ENCODE measurements at regions not wholly inside any gene's neighbourhood (a gene's known extent, or its start where the extent isn't known, plus 50 kb on each side); places are given as distances from the start of the nearest gene placed in this dataset.

DNA sequence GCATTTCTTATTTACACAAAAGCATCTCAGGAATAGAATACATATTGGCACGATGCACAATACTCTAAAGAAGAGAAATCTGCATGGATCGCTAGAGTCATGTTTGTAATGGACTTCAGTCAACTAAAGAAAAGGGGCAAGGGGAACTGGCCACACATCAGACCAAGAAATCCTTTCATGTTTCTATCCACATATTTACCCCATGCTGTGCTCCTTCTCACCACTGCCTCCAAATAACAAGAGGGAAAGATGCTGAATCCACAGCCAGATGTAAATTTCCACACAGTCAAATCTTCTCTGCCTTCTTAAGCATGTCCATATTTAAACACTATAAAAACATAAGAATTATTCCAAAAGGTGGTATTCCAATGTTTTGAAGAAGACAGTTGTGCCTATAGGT is 67.6 kb downstream of the COX18 start:
- no peak overlapping the region for H3K4me3 Mint-ChIP-seq
- H3K9me3 Mint-ChIP-seq = no peaks in the 10 kb centered on the region
- no peaks in the 10 kb centered on the region for H3K27me3 Mint-ChIP-seq (ENCODE audit: low read depth)
- no peaks in the 10 kb centered on the region for H3K36me3 Mint-ChIP-seq (ENCODE audit: low read depth)
- no peak overlapping the region for H3K27ac Mint-ChIP-seq
- no peaks in the 10 kb centered on the region for H3K4me1 Mint-ChIP-seq (ENCODE audit: low read depth)

DNA sequence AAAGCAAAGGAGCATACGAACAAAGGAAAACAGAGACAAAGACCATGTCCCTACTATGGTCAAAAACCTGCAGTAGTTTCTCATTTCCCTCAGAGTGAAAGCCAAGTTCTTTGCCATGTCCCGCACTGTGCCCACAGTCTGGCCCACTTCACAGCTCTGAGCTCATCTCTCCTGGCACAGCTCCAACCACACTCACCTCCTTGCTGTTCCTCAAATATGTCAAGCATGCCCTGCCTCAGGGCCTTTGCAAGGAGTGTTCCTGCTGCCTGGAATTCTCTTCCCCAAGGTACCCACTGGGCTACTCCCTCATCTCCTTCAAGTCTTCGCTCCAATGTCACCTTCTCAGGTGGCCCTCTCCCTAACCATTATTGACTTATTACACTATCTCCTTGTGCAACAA is 72.1 kb downstream of the COX18 start:
- H3K36me3 Mint-ChIP-seq (ENCODE audit: low read depth) = no peaks in the 10 kb centered on the region
- no peaks in the 10 kb centered on the region for H3K4me1 Mint-ChIP-seq (ENCODE audit: low read depth)
- no peaks in the 10 kb centered on the region for H3K27me3 Mint-ChIP-seq (ENCODE audit: low read depth)
- H3K27ac Mint-ChIP-seq = no peak overlapping the region
- no peak overlapping the region for H3K4me3 Mint-ChIP-seq
- no peaks in the 10 kb centered on the region for H3K9me3 Mint-ChIP-seq

DNA sequence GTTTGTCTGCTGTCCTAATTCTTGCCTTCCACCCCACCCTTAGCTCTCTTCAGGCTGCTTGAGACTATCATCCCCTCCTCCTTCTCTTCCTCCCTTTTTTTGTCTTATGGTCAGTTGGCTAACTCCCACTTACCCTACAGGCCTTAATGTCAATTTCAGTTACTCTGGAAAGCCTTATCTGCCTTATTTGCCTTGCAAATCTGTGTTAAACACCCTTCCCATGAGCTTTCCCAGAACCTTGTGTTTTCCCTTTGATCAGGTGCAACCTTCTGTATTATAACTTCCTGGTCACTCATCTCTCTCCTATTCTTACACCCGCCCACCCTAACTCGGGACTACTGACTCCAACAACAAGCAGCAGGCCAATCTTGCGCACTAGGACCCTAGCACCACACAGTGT is 74.8 kb downstream of the COX18 start:
- no peak overlapping the region for H3K27ac Mint-ChIP-seq
- H3K4me3 Mint-ChIP-seq = no peak overlapping the region
- no peaks in the 10 kb centered on the region for H3K9me3 Mint-ChIP-seq
- H3K27me3 Mint-ChIP-seq (ENCODE audit: low read depth) = peaks cover 8% of the 10 kb centered on the region
- no peaks in the 10 kb centered on the region for H3K4me1 Mint-ChIP-seq (ENCODE audit: low read depth)
- H3K36me3 Mint-ChIP-seq (ENCODE audit: low read depth) = no peaks in the 10 kb centered on the region

DNA sequence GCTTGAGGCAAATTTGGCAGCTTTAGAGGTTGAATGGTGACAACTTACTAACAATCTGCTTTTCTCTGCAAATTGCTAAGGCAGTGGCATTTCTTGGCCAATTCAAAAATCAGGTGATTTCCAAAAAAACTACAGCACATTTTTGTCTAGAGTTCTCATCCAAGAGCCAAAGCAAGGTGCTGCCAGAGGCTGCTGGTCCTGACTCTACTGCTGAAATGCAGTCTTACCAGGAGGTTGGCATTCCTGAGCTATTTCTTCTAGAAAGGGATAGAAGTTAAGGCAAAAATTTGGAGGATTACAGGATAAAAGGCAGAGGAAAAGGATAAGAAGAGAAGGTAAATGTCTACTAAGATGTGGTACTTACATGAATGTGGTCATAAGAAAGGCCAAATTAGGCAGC is 75.6 kb downstream of the COX18 start:
- Mint-ChIP-seq H3K36me3 (ENCODE audit: low read depth) (no peaks in the 10 kb centered on the region), H3K4me1 (ENCODE audit: low read depth) (no peaks in the 10 kb centered on the region), H3K27me3 (ENCODE audit: low read depth) (peaks cover 8% of the 10 kb centered on the region), H3K27ac (no peak overlapping the region), H3K9me3 (no peaks in the 10 kb centered on the region), H3K4me3 (no peak overlapping the region)

DNA sequence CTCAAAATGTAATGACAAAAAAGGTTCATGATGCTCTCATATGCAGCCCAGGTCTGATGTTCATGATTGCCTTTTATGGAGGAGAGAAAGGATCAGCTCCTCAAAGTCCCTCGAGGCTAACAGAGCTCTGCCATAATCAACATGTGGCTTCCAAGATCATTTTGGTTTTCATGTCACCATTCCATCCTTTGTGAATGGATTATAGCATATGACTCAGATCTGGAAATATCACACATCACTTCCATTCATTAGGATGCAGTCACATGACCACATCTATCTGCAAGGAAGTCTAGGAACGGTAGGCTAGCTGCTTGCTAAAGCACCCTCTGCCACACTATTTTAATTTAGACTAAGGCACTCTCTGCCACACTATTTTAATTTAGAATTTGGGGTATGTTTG is 77.6 kb downstream of the COX18 start:
- H3K27ac Mint-ChIP-seq = no peak overlapping the region
- peaks cover 8% of the 10 kb centered on the region for H3K27me3 Mint-ChIP-seq (ENCODE audit: low read depth)
- H3K36me3 Mint-ChIP-seq (ENCODE audit: low read depth) = no peaks in the 10 kb centered on the region
- H3K4me3 Mint-ChIP-seq = no peak overlapping the region
- no peaks in the 10 kb centered on the region for H3K9me3 Mint-ChIP-seq
- no peaks in the 10 kb centered on the region for H3K4me1 Mint-ChIP-seq (ENCODE audit: low read depth)

DNA sequence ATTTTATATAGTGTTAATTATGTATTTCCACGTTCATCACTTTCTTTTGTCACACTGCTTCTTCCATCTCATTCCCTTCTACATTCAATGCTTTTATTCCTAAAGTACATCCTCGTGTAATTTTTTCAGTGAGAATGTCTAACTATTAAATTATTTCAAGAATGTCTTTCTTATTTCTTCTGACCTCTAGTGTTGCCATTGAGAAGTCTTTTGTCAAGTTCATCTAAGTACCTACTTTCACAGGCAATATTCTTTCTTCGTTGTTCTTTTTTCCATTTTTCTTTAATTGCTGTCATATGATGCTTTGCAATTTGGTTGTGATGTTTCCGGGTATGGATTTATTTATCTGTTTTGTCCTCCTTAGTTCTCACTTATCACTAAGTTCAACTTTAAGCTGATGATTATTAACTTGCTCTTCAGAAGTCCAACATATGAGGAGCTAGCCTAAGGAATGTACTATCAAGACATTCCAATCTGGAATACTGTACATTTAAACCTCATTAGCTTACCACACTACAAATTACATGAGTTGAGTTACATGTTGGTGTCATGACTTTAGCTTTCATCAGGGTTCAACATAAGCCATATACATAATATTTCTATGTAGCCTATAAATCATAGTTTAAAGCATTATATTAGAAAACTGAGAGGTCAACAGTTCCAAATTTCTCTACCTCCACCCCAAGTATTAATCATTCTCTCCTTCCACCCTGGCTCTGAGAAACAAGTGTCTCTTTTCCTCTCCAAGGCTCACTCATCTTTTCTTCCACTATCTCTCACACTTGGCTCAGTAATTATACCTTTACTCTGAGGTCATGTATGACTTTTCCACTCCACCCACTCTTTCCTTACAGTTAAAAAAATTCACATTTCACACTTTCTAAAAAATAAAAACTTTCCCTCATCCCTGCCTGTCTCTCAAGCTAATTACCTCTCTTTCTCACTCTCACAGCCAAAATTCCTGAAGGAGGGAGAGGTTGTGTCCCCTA is 81.5 kb downstream of the COX18 start:
- no peak overlapping the region for H3K27ac Mint-ChIP-seq
- no peaks in the 10 kb centered on the region for H3K9me3 Mint-ChIP-seq
- no peaks in the 10 kb centered on the region for H3K4me1 Mint-ChIP-seq (ENCODE audit: low read depth)
- H3K4me3 Mint-ChIP-seq = no peak overlapping the region
- no peaks in the 10 kb centered on the region for H3K36me3 Mint-ChIP-seq (ENCODE audit: low read depth)
- H3K27me3 Mint-ChIP-seq (ENCODE audit: low read depth) = peaks cover 8% of the 10 kb centered on the region

DNA sequence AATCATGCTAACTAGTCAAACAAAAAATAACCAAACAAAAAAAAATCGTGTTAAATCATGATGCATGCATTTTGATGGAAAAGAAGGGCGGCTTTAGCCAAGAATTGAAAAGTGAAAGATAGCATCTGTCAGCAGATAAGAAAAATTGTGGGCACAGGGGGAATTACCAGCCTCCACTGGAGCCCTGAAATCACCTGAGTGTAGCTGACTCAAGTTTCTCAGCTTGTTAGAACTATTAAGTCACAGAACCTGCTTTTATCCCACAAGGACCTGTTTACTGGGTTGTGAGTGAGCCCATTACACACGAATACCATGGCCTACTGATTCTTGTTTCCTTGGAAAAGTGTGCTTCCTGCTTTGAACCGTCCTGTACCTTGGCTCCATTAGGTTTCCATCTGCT is 85.2 kb downstream of the COX18 start:
- no peaks in the 10 kb centered on the region for H3K36me3 Mint-ChIP-seq (ENCODE audit: low read depth)

DNA sequence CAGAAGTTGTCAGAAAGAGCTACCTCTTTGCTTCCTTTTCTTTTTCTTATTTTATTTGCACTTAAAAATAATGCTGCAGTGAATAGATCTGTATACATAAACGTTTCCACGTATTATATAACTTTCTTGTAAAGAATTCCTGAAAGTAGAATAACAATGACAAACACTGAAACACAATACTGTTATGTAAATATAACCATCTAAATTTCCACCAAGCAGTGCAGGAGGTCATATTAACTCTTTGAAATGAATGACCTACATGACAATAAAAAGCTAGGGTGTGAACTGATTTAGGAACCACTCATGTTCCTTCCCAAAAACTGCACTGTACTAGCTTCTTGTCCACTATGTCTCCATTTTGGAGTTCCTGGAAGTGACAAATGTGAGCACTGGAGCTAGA is 85.8 kb downstream of the COX18 start:
- no peaks in the 10 kb centered on the region for H3K4me1 Mint-ChIP-seq (ENCODE audit: low read depth)
- H3K9me3 Mint-ChIP-seq = peaks cover 5% of the 10 kb centered on the region
- H3K4me3 Mint-ChIP-seq = no peak overlapping the region
- H3K27ac Mint-ChIP-seq = no peak overlapping the region
- no peaks in the 10 kb centered on the region for H3K27me3 Mint-ChIP-seq (ENCODE audit: low read depth)
- no peaks in the 10 kb centered on the region for H3K36me3 Mint-ChIP-seq (ENCODE audit: low read depth)

More for the DNA sequence above, 85.2 kb downstream of the COX18 start:
- no peak overlapping the region for H3K4me3 Mint-ChIP-seq
- H3K27me3 Mint-ChIP-seq (ENCODE audit: low read depth) = no peaks in the 10 kb centered on the region
- H3K4me1 Mint-ChIP-seq (ENCODE audit: low read depth) = no peaks in the 10 kb centered on the region
- no peak overlapping the region for H3K27ac Mint-ChIP-seq
- peaks cover 5% of the 10 kb centered on the region for H3K9me3 Mint-ChIP-seq

DNA sequence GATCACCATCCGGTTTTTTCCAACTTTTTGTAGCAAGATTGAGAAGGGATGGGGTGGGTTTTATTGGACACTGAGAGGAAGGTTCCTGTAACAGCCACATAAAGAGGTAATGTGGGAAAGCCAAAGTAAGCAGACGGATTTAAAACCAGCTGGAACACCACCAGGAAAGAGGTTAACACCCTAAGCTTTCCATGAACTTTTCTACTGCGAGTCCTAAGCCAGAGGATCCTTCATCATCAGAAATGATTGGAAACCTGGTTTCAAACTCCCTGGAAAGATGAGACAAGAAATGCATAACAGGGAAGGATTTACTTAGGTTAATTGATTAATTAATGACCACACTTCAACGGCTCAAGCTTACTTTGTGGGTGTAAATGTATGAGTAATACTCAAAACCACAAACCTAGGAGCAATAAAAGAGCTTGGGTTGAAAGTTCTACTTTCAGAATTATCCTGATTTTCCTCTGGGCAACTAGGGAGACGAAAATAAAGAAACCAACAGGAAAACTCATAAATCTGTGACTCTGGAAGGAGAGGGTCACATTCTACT is 91.5 kb downstream of the COX18 start:
- no peaks in the 10 kb centered on the region for H3K36me3 Mint-ChIP-seq (ENCODE audit: low read depth)
- no peak overlapping the region for H3K4me3 Mint-ChIP-seq
- H3K27me3 Mint-ChIP-seq (ENCODE audit: low read depth) = peaks cover 5% of the 10 kb centered on the region
- H3K9me3 Mint-ChIP-seq = peaks cover 5% of the 10 kb centered on the region
- no peak overlapping the region for H3K27ac Mint-ChIP-seq
- peaks cover 2% of the 10 kb centered on the region for H3K4me1 Mint-ChIP-seq (ENCODE audit: low read depth)

DNA sequence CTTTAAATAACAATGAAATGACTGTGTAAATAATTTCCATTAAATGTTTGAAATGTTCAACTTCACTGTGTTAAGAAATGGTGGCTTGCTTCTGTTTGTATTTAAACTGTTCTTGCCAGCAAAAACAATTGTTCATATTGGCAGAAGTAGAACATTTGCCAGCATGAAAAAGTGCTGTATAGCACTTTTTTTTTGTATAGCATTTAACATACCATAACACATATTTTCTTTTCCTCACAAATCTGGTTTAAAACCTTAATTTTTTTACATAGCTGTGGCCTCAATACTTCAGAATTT is 94.1 kb downstream of the COX18 start:
- Mint-ChIP-seq H3K36me3 (ENCODE audit: low read depth) (no peaks in the 10 kb centered on the region), H3K27me3 (ENCODE audit: low read depth) (peaks cover 5% of the 10 kb centered on the region), H3K4me3 (no peak overlapping the region), H3K9me3 (peaks cover 5% of the 10 kb centered on the region), H3K4me1 (ENCODE audit: low read depth) (peaks cover 2% of the 10 kb centered on the region), H3K27ac (no peak overlapping the region)

DNA sequence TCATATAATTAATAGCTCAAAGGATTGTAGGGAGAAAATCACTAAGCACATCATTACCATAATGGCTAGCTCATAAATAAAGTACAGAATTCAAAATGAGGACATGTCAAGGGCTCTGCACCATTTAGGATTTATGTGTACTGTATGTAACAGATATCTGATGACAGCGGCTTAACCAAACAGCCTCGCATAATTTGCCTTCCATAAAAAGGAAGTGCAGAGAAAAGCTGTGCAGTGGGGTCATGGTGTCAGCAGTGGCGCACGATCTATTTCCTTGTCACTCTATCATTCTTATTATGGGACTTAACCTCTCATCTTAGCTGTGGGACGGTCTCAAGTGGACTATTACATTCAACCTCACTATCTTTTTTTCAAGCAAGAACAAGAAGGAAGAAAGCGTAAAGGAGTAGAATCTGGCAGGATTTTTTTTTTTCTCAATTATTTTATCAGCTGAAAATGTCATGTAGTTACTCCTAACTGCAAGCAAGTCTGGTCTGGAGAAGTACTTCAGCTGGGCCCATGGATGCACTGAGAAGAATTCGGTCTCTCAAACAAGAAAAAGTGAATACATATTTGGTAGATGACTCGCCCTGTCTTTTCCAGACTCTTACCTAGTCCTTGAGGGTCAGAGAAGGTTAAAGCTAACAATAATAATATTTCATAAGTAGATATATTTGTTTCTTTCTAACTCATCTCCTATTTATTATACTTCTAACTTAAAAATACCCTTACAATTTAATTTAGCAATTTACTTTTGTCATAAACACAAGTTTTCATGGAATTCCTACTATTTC is 94.6 kb downstream of the COX18 start:
- Mint-ChIP-seq H3K9me3 (peaks cover 1% of the 10 kb centered on the region), H3K27ac (no peak overlapping the region), H3K27me3 (ENCODE audit: low read depth) (peaks cover 5% of the 10 kb centered on the region), H3K4me1 (ENCODE audit: low read depth) (peaks cover 2% of the 10 kb centered on the region), H3K4me3 (no peak overlapping the region), H3K36me3 (ENCODE audit: low read depth) (no peaks in the 10 kb centered on the region)

DNA sequence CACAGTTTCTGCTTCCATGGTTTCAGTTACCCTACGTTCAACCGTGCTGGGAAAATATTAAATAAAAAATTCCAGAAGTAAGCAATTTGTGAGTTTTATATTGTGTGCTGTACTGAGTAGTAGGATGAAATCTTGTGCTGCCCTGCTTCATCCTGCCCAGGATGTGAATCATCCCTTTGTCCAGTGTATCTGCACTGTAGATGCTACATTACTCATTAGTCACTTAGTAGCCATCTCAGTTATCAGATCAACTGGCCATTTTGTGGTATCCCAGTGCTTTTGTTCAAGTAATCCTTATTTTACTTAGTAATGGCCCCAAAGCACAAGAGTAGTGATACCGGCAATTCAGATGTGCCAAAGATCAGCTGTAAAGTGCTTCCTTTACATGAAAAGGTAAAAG is 97.9 kb downstream of the COX18 start:
- H3K9me3 Mint-ChIP-seq = no peaks in the 10 kb centered on the region
- peaks cover 4% of the 10 kb centered on the region for H3K4me1 Mint-ChIP-seq (ENCODE audit: low read depth)
- no peak overlapping the region for H3K4me3 Mint-ChIP-seq
- no peak overlapping the region for H3K27ac Mint-ChIP-seq
- no peaks in the 10 kb centered on the region for H3K36me3 Mint-ChIP-seq (ENCODE audit: low read depth)
- peaks cover 5% of the 10 kb centered on the region for H3K27me3 Mint-ChIP-seq (ENCODE audit: low read depth)

DNA sequence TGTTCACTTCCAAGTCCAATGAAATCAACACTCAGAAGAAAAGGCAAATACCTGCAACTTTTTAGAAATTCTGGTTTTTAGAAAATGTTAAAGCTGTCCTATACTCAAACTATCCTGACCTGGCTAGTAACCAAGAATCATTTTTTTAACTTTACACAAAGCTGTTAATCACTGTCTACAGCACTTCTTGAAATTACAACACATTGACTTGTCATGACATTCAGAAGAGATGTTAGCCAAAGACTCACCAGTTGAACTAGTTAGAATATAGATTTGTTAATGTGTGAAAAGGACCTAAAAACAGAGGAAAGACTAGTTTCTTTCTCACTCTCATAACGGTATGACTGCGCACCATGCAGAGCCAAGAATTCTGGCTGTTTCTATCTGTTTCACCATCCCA is 98.8 kb downstream of the COX18 start:
- Mint-ChIP-seq H3K4me1 (ENCODE audit: low read depth) (peaks cover 4% of the 10 kb centered on the region), H3K4me3 (no peak overlapping the region), H3K27ac (no peak overlapping the region), H3K27me3 (ENCODE audit: low read depth) (peaks cover 5% of the 10 kb centered on the region), H3K9me3 (no peaks in the 10 kb centered on the region), H3K36me3 (ENCODE audit: low read depth) (no peaks in the 10 kb centered on the region)

DNA sequence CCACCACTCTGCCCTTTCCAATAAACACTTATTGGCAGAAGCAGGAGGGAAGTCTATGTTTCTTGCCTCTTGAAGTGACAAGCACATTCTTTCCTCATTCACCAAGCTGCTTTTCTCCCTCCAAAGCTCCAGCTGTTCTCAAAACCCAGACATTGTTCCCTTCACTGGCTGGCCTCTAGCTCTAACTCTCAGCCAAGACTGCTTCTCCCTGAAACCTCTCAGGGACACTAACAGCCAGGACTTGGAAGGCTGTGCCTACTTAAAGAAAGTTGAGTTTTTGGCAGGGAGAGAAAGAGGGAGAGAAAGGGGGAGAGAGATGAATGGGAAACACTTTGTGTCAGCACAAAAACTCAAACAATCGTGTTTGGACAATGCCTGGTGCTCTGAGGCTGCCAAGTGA is 99.5 kb downstream of the COX18 start:
- Mint-ChIP-seq H3K4me1 (ENCODE audit: low read depth) (peaks cover 4% of the 10 kb centered on the region), H3K9me3 (no peaks in the 10 kb centered on the region), H3K36me3 (ENCODE audit: low read depth) (no peaks in the 10 kb centered on the region), H3K4me3 (no peak overlapping the region), H3K27me3 (ENCODE audit: low read depth) (peaks cover 3% of the 10 kb centered on the region), H3K27ac (no peak overlapping the region)

DNA sequence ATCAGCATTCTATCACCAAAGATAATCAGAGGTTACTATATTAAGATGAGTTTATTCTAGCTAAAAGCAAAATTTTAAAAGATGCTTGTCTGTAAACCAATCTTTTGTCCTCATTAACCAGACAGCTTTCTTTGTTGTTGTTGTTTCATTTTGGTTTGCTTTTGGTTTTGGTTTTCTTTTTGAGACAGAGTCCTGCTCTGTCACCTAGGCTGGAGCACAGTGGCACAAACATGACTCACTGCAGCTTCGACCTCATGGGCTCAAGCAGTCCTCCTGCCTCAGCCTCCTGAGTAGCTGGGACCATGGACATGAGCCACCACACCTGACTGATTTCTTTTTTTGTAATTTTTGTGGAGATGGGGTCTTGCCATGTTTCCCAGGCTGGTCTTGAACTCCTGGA is 102.9 kb downstream of the COX18 start:
- Mint-ChIP-seq H3K4me1 (ENCODE audit: low read depth) (peaks cover 2% of the 10 kb centered on the region), H3K27me3 (ENCODE audit: low read depth) (peaks cover 11% of the 10 kb centered on the region), H3K4me3 (no peak overlapping the region), H3K27ac (no peak overlapping the region), H3K36me3 (ENCODE audit: low read depth) (no peaks in the 10 kb centered on the region), H3K9me3 (peaks cover 10% of the 10 kb centered on the region)
